ENCODE measurements at regions not wholly inside any gene's neighbourhood (a gene's known extent, or its start where the extent isn't known, plus 50 kb on each side); places are given as distances from the start of the nearest gene placed in this dataset.

GRCh38 chr9:78807286-78807685 is 510.4 kb downstream of the PSAT1 start:
- no peak for TF ChIP-seq POLR2A (IDR thresholded peaks at IDR 0.05)
- TF ChIP-seq, protein P1, sequence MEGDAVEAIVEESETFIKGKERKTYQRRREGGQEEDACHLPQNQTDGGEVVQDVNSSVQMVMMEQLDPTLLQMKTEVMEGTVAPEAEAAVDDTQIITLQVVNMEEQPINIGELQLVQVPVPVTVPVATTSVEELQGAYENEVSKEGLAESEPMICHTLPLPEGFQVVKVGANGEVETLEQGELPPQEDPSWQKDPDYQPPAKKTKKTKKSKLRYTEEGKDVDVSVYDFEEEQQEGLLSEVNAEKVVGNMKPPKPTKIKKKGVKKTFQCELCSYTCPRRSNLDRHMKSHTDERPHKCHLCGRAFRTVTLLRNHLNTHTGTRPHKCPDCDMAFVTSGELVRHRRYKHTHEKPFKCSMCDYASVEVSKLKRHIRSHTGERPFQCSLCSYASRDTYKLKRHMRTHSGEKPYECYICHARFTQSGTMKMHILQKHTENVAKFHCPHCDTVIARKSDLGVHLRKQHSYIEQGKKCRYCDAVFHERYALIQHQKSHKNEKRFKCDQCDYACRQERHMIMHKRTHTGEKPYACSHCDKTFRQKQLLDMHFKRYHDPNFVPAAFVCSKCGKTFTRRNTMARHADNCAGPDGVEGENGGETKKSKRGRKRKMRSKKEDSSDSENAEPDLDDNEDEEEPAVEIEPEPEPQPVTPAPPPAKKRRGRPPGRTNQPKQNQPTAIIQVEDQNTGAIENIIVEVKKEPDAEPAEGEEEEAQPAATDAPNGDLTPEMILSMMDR (IDR thresholded peaks at IDR 0.05): no peak

Measured in ovary (tissue), 3 donors.